ENCODE measurements at regions not wholly inside any gene's neighbourhood (a gene's known extent, or its start where the extent isn't known, plus 50 kb on each side); places are given as distances from the start of the nearest gene placed in this dataset.
"Not testable (repeated sequence)": the region's sequence is repeated elsewhere in the genome, so short reads cannot be mapped to it uniquely, and the experiment has no call there.

DNA sequence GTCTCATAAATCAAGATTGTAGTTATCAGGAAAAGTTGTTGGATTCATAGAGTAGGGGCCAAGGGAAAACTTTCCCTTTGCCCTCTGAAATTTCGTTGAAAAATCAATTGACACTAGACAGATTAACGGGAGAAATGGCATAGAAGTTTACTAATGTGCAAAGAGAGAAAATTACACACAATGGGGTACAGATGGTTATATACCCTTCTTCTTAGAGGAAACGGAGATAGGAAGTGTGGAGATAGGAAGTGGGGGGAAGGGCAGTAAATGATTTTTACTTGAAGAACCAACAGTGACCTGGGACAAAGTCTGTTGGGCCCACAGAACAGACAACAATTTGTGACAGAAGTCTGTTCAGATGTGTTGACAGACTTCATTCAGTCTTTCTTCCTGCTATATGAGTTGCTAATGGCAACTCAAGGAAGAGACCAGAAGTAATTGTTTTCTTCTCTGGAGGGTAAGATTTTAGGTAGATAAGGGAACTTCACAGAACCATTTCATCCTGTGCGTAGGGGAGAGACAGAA, 177.9 kb downstream of the C9orf152 start:
- TF ChIP-seq CTCF (IDR thresholded peaks at IDR 0.05; ENCODE audit: low read depth, low read length, missing control alignments), result no peak
- no peak for DNase-seq (ENCODE audit: extremely low read depth, low read depth)
- no peak overlapping the region for H3K4me3 ChIP-seq (replicated peaks; ENCODE audit: low read depth, low read length)

- H3K4me3 ChIP-seq (replicated peaks; ENCODE audit: low read depth, low read length), result no peak overlapping the region
- DNase-seq (ENCODE audit: extremely low read depth, low read depth), result no peak
- TF ChIP-seq CTCF (IDR thresholded peaks at IDR 0.05; ENCODE audit: low read depth, low read length, missing control alignments), result no peak
Measured at GRCh38 chr9:110030632-110031031, 177.3 kb downstream of the C9orf152 start.

- DNase-seq (ENCODE audit: extremely low read depth, low read depth), result no peak
- TF ChIP-seq CTCF (IDR thresholded peaks at IDR 0.05; ENCODE audit: low read depth, low read length, missing control alignments), result no peak
Measured at GRCh38 chr9:110031511-110032173, 176.3 kb downstream of the C9orf152 start.

DNA sequence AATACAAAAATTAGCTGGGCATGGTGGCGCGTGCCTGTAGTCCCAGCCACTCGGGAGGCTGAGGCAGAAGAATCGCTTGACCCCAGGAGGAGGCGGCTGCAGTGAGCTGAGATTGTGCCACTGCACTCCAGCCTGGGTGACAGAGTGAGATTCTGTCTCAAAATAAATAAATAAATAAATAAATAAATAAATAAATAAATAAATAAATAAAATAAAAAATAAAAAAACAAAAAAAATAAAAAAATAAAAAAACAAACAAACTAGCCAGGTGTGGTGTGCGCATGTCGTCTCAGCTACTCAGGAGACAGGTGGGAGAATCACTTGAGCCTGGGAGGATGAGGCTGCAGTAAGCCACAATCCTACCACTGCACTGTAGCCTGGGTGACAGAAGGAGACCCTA, 175.4 kb downstream of the C9orf152 start:
- DNase-seq (ENCODE audit: extremely low read depth, low read depth); H3K4me3 ChIP-seq (replicated peaks; ENCODE audit: low read depth, low read length): not testable (repeated sequence)

More at GRCh38 chr9:110031511-110032173, 176.3 kb downstream of the C9orf152 start:
- H3K4me3 ChIP-seq (replicated peaks; ENCODE audit: low read depth, low read length), result no peak overlapping the region

- no peak for DNase-seq (ENCODE audit: extremely low read depth, low read depth)
- TF ChIP-seq CTCF (IDR thresholded peaks at IDR 0.05; ENCODE audit: low read depth, low read length, missing control alignments), result no peak
- H3K4me3 ChIP-seq (replicated peaks; ENCODE audit: low read depth, low read length), result no peak overlapping the region
Measured at GRCh38 chr9:110033869-110034268, 174.1 kb downstream of the C9orf152 start.

DNA sequence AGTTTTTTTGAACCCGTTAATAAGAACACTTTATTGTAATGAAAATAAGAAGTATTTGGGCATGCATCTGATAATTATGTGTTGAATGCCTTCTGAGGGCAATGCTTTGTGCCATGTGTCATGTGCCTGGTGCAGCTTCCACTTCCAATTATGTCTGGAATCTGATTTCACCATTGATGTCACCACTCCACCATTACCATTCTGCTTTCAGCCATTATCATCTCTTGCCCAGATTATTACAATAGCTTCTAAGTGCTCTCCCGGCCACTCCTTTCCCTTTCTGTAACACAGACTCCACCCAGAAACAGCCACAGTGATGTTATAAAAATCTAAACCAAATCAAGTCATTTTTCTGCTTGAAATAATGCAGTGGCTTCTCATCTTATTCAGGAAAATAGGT, 171.7 kb downstream of the C9orf152 start:
- H3K4me3 ChIP-seq (replicated peaks; ENCODE audit: low read depth, low read length), result no peak overlapping the region
- TF ChIP-seq CTCF (IDR thresholded peaks at IDR 0.05; ENCODE audit: low read depth, low read length, missing control alignments), result no peak
- no peak for DNase-seq (ENCODE audit: extremely low read depth, low read depth)

GRCh38 chr9:110040788-110041187, 167.2 kb downstream of the C9orf152 start:
- H3K4me3 ChIP-seq (replicated peaks; ENCODE audit: low read depth, low read length), result no peak overlapping the region
- no peak for TF ChIP-seq CTCF (IDR thresholded peaks at IDR 0.05; ENCODE audit: low read depth, low read length, missing control alignments)
- DNase-seq (ENCODE audit: extremely low read depth, low read depth), result no peak

Measured in HFF-Myc (cell line).